H1 (cell line): ENCODE measurements at regions not wholly inside any gene's neighbourhood (a gene's known extent, or its start where the extent isn't known, plus 50 kb on each side); places are given as distances from the start of the nearest gene placed in this dataset.

Experiments used
- CHD2 ChIP-seq: IDR thresholded peaks from 2 replicates; pipeline ENCODE4 v1.6.1; 2012; ENCODE audit warnings: low read length, improper control_type of control experiment
- CHD7 ChIP-seq: fragments of 300-600 bp; sonication (generic); IDR thresholded peaks from 2 replicates; pipeline ENCODE4 v1.7.1; 2012; ENCODE audit warnings: low read length, moderate library complexity, mild to moderate bottlenecking, inconsistent platforms; ENCODE audit not compliant: insufficient replicate concordance
- CTCF ChIP-seq, 3 experiments: IDR thresholded peaks; 1 replicate in 2 of 3; 2 replicates in 1 of 3; pipeline versions ENCODE4 v1.5.1 to v1.6.1; 2011; ENCODE audit warnings: low read length in 3 of 3, mild to moderate bottlenecking in 3 of 3, inconsistent platforms in 2 of 3, low read depth in 1 of 3, moderate library complexity in 1 of 3; ENCODE audit not compliant: insufficient read depth in 1 of 3; ENCODE audit errors: control extremely low read depth in 1 of 3
- EGR1 ChIP-seq: IDR thresholded peaks from 2 replicates; pipeline ENCODE4 v1.6.1; 2011; ENCODE audit warnings: low read depth, low read length, borderline replicate concordance
- GABPA ChIP-seq: IDR thresholded peaks from 2 replicates; pipeline ENCODE4 v1.6.1; 2011; ENCODE audit warnings: mild to moderate bottlenecking, low read length, moderate library complexity, borderline replicate concordance; ENCODE audit not compliant: insufficient read depth
- KDM4A ChIP-seq: IDR thresholded peaks from one replicate; pipeline ENCODE4 v1.7.1; 2012; ENCODE audit warnings: low read depth, mild to moderate bottlenecking, moderate library complexity, low read length, inconsistent platforms; ENCODE audit not compliant: severe bottlenecking
- POU5F1 ChIP-seq: IDR thresholded peaks from 2 replicates; pipeline ENCODE4 v1.6.1; 2011; ENCODE audit warnings: low read depth, mild to moderate bottlenecking, low read length, moderate library complexity
- SIRT6 ChIP-seq: IDR thresholded peaks from one replicate; pipeline ENCODE4 v1.7.1; 2012; ENCODE audit warnings: low read length, inconsistent platforms
- YY1 ChIP-seq: IDR thresholded peaks from 2 replicates; pipeline ENCODE4 v1.6.1; 2011; ENCODE audit warnings: low read depth, mild to moderate bottlenecking, low read length

- TF ChIP-seq CHD7 (no peak), GABPA (no peak), YY1 (no peak), POU5F1 (no peak), CHD2 (no peak), EGR1 (no peak), KDM4A (no peak), CTCF (IDR thresholded peaks at IDR 0.05; ENCODE audit: control extremely low read depth in 1 of 3, insufficient read depth in 1 of 3, low read depth in 1 of 3, low read length in 3 of 3) (no peak), SIRT6 (no peak)
Observed at GRCh38 chr5:87103616-87104287, 163.9 kb upstream of the RASA1 start (continued).
